ENCODE measurements at regions not wholly inside any gene's neighbourhood (a gene's known extent, or its start where the extent isn't known, plus 50 kb on each side); places are given as distances from the start of the nearest gene placed in this dataset.

DNA sequence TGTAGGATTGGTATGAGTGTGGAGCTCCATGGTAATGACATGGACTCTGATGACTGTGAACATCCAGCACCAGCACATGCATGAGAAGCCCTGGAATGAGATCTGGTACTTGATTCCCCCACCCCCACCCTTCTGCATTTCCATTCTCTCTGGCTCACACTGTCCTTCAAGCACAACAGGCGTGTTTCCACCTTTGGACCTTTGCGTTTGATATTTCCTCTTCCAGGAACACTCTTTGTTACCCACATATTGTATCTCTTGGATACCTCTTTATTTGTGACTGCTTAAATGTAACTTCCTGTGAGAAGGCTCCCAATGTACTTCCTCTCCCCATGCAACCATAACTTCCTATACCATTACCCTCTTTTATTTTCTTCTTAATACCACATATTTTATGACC lies 263.8 kb downstream of the HNMT start:
- no peak for TF ChIP-seq POLR2AphosphoS5 (IDR thresholded peaks at IDR 0.05; ENCODE audit: low read depth)
- TF ChIP-seq, protein P1, sequence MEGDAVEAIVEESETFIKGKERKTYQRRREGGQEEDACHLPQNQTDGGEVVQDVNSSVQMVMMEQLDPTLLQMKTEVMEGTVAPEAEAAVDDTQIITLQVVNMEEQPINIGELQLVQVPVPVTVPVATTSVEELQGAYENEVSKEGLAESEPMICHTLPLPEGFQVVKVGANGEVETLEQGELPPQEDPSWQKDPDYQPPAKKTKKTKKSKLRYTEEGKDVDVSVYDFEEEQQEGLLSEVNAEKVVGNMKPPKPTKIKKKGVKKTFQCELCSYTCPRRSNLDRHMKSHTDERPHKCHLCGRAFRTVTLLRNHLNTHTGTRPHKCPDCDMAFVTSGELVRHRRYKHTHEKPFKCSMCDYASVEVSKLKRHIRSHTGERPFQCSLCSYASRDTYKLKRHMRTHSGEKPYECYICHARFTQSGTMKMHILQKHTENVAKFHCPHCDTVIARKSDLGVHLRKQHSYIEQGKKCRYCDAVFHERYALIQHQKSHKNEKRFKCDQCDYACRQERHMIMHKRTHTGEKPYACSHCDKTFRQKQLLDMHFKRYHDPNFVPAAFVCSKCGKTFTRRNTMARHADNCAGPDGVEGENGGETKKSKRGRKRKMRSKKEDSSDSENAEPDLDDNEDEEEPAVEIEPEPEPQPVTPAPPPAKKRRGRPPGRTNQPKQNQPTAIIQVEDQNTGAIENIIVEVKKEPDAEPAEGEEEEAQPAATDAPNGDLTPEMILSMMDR (conservative IDR thresholded peaks at IDR 0.05; ENCODE audit: low read depth in 2 of 2), result no peak
- TF ChIP-seq EZH2 (IDR thresholded peaks at IDR 0.05; ENCODE audit: low read depth, unreplicated experiment), result no peak
- TF ChIP-seq JUNB (IDR thresholded peaks at IDR 0.05; ENCODE audit: unreplicated experiment), result no peak
- TF ChIP-seq, protein P2, sequence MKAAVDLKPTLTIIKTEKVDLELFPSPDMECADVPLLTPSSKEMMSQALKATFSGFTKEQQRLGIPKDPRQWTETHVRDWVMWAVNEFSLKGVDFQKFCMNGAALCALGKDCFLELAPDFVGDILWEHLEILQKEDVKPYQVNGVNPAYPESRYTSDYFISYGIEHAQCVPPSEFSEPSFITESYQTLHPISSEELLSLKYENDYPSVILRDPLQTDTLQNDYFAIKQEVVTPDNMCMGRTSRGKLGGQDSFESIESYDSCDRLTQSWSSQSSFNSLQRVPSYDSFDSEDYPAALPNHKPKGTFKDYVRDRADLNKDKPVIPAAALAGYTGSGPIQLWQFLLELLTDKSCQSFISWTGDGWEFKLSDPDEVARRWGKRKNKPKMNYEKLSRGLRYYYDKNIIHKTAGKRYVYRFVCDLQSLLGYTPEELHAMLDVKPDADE (IDR thresholded peaks at IDR 0.05), result no peak
- no peak for TF ChIP-seq ZNF114 (CRISPR knock-in tag; IDR thresholded peaks at IDR 0.05)
- no peak for TF ChIP-seq CREB1 (CRISPR knock-in tag; IDR thresholded peaks at IDR 0.05; ENCODE audit: low read depth)
- TF ChIP-seq, protein P3, sequence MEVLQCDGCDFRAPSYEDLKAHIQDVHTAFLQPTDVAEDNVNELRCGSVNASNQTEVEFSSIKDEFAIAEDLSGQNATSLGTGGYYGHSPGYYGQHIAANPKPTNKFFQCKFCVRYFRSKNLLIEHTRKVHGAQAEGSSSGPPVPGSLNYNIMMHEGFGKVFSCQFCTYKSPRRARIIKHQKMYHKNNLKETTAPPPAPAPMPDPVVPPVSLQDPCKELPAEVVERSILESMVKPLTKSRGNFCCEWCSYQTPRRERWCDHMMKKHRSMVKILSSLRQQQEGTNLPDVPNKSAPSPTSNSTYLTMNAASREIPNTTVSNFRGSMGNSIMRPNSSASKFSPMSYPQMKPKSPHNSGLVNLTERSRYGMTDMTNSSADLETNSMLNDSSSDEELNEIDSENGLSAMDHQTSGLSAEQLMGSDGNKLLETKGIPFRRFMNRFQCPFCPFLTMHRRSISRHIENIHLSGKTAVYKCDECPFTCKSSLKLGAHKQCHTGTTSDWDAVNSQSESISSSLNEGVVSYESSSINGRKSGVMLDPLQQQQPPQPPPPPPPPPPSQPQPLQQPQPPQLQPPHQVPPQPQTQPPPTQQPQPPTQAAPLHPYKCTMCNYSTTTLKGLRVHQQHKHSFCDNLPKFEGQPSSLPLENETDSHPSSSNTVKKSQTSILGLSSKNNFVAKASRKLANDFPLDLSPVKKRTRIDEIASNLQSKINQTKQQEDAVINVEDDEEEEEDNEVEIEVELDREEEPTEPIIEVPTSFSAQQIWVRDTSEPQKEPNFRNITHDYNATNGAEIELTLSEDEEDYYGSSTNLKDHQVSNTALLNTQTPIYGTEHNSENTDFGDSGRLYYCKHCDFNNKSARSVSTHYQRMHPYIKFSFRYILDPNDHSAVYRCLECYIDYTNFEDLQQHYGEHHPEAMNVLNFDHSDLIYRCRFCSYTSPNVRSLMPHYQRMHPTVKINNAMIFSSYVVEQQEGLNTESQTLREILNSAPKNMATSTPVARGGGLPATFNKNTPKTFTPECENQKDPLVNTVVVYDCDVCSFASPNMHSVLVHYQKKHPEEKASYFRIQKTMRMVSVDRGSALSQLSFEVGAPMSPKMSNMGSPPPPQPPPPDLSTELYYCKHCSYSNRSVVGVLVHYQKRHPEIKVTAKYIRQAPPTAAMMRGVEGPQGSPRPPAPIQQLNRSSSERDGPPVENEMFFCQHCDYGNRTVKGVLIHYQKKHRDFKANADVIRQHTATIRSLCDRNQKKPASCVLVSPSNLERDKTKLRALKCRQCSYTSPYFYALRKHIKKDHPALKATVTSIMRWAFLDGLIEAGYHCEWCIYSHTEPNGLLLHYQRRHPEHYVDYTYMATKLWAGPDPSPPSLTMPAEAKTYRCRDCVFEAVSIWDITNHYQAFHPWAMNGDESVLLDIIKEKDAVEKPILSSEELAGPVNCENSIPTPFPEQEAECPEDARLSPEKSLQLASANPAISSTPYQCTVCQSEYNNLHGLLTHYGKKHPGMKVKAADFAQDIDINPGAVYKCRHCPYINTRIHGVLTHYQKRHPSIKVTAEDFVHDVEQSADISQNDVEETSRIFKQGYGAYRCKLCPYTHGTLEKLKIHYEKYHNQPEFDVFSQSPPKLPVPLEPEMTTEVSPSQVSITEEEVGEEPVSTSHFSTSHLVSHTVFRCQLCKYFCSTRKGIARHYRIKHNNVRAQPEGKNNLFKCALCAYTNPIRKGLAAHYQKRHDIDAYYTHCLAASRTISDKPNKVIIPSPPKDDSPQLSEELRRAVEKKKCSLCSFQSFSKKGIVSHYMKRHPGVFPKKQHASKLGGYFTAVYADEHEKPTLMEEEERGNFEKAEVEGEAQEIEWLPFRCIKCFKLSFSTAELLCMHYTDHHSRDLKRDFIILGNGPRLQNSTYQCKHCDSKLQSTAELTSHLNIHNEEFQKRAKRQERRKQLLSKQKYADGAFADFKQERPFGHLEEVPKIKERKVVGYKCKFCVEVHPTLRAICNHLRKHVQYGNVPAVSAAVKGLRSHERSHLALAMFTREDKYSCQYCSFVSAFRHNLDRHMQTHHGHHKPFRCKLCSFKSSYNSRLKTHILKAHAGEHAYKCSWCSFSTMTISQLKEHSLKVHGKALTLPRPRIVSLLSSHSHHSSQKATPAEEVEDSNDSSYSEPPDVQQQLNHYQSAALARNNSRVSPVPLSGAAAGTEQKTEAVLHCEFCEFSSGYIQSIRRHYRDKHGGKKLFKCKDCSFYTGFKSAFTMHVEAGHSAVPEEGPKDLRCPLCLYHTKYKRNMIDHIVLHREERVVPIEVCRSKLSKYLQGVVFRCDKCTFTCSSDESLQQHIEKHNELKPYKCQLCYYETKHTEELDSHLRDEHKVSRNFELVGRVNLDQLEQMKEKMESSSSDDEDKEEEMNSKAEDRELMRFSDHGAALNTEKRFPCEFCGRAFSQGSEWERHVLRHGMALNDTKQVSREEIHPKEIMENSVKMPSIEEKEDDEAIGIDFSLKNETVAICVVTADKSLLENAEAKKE (CRISPR knock-in tag; IDR thresholded peaks at IDR 0.05), result no peak
- no peak for TF ChIP-seq EZH2phosphoT487 (IDR thresholded peaks at IDR 0.05; ENCODE audit: unreplicated experiment)
- no peak for TF ChIP-seq NANOG (IDR thresholded peaks at IDR 0.05; ENCODE audit: borderline replicate concordance)
- TF ChIP-seq, protein P4, sequence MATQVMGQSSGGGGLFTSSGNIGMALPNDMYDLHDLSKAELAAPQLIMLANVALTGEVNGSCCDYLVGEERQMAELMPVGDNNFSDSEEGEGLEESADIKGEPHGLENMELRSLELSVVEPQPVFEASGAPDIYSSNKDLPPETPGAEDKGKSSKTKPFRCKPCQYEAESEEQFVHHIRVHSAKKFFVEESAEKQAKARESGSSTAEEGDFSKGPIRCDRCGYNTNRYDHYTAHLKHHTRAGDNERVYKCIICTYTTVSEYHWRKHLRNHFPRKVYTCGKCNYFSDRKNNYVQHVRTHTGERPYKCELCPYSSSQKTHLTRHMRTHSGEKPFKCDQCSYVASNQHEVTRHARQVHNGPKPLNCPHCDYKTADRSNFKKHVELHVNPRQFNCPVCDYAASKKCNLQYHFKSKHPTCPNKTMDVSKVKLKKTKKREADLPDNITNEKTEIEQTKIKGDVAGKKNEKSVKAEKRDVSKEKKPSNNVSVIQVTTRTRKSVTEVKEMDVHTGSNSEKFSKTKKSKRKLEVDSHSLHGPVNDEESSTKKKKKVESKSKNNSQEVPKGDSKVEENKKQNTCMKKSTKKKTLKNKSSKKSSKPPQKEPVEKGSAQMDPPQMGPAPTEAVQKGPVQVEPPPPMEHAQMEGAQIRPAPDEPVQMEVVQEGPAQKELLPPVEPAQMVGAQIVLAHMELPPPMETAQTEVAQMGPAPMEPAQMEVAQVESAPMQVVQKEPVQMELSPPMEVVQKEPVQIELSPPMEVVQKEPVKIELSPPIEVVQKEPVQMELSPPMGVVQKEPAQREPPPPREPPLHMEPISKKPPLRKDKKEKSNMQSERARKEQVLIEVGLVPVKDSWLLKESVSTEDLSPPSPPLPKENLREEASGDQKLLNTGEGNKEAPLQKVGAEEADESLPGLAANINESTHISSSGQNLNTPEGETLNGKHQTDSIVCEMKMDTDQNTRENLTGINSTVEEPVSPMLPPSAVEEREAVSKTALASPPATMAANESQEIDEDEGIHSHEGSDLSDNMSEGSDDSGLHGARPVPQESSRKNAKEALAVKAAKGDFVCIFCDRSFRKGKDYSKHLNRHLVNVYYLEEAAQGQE (IDR thresholded peaks at IDR 0.05; ENCODE audit: unreplicated experiment), result no peak
- no peak for TF ChIP-seq STAT1 (IDR thresholded peaks at IDR 0.05; ENCODE audit: unreplicated experiment)

Data from GM23338 (cell line).